Activated T-helper 2 cell treated with anti-CD3 and anti-CD28 coated beads, Interferon-gamma antibody, Interleukin-2, Interleukin-4, amounts not matched to agents 10 μg/mL and 5 μg/mL and 100 μg/mL, durations not matched to agents 14 hours and 24 hours and 36 hours (primary cell): ENCODE measurements at regions not wholly inside any gene's neighbourhood (a gene's known extent, or its start where the extent isn't known, plus 50 kb on each side); places are given as distances from the start of the nearest gene placed in this dataset.

Source experiments
- DNase-seq: peaks from one replicate; pipeline ENCODE4 v3.0.0; 2021; ENCODE audit warnings: low spot score
- H3K27ac Mint-ChIP-seq: one replicate; pipeline ENCODE4 v1.8.0; 2021; ENCODE audit warnings: mixed read lengths
- H3K27me3 Mint-ChIP-seq: one replicate; pipeline ENCODE4 v1.8.0; 2021; ENCODE audit warnings: low read depth, mixed read lengths
- H3K36me3 Mint-ChIP-seq: one replicate; pipeline ENCODE4 v1.8.0; 2021; ENCODE audit warnings: low read depth, mixed read lengths
- H3K4me1 Mint-ChIP-seq: one replicate; pipeline ENCODE4 v1.8.0; 2021; ENCODE audit warnings: low read depth, mixed read lengths
- H3K4me3 Mint-ChIP-seq: one replicate; pipeline ENCODE4 v1.8.0; 2021; ENCODE audit warnings: low read depth, mild to moderate bottlenecking, moderate library complexity, mixed read lengths
- H3K9me3 Mint-ChIP-seq: one replicate; pipeline ENCODE4 v1.8.0; 2021; ENCODE audit warnings: mixed read lengths
- intact Hi-C: fragments of 100-400 bp; cut with micrococcal nuclease; formaldehyde crosslinking; loops from one replicate; pipeline ENCODE4 v1.15.1; 2023

- Mint-ChIP-seq H3K4me3 (no peak overlapping the region), H3K27ac (no peak overlapping the region), H3K9me3 (peaks cover 48% of the 10 kb centered on the region), H3K4me1 (no peaks in the 10 kb centered on the region), H3K27me3 (no peaks in the 10 kb centered on the region), H3K36me3 (no peaks in the 10 kb centered on the region)
- DNase-seq, result no peak
- intact Hi-C loops, result no loop called here
Measured at GRCh38 chr16:35296962-35297653, 1837.7 kb downstream of the TP53TG3F start.

GRCh38 chr16:35298460-35299243 lies 1839.2 kb downstream of the TP53TG3F start:
- H3K9me3 Mint-ChIP-seq, result peaks cover 42% of the 10 kb centered on the region
- H3K4me3 Mint-ChIP-seq, result no peak overlapping the region
- H3K27ac Mint-ChIP-seq, result no peak overlapping the region
- DNase-seq, result no peak
- H3K27me3 Mint-ChIP-seq, result no peaks in the 10 kb centered on the region
- intact Hi-C loops, result no loop called here
- H3K4me1 Mint-ChIP-seq, result no peaks in the 10 kb centered on the region
- H3K36me3 Mint-ChIP-seq, result no peaks in the 10 kb centered on the region

- H3K36me3 Mint-ChIP-seq, result no peaks in the 10 kb centered on the region
- DNase-seq, result no peak
- H3K27me3 Mint-ChIP-seq, result no peaks in the 10 kb centered on the region
- H3K9me3 Mint-ChIP-seq, result peaks cover 46% of the 10 kb centered on the region
- intact Hi-C loops, result no loop called here
- H3K4me3 Mint-ChIP-seq, result no peak overlapping the region
- no peak overlapping the region for H3K27ac Mint-ChIP-seq
- H3K4me1 Mint-ChIP-seq, result no peaks in the 10 kb centered on the region
Measured at GRCh38 chr16:35302859-35303258, 1843.4 kb downstream of the TP53TG3F start.

GRCh38 chr16:35305476-35305875 lies 1846.1 kb downstream of the TP53TG3F start:
- H3K9me3 Mint-ChIP-seq, result peaks cover 45% of the 10 kb centered on the region
- H3K27ac Mint-ChIP-seq, result no peak overlapping the region
- no peaks in the 10 kb centered on the region for H3K36me3 Mint-ChIP-seq
- no peaks in the 10 kb centered on the region for H3K4me1 Mint-ChIP-seq
- no peak for DNase-seq
- no peaks in the 10 kb centered on the region for H3K27me3 Mint-ChIP-seq
- no peak overlapping the region for H3K4me3 Mint-ChIP-seq
- intact Hi-C loops, result no loop called here

GRCh38 chr16:35306915-35307314 lies 1847.5 kb downstream of the TP53TG3F start:
- no peaks in the 10 kb centered on the region for H3K4me1 Mint-ChIP-seq
- intact Hi-C loops, result no loop called here
- no peaks in the 10 kb centered on the region for H3K36me3 Mint-ChIP-seq
- no peak overlapping the region for H3K27ac Mint-ChIP-seq
- no peak for DNase-seq
- H3K9me3 Mint-ChIP-seq, result peaks cover 41% of the 10 kb centered on the region
- no peak overlapping the region for H3K4me3 Mint-ChIP-seq
- no peaks in the 10 kb centered on the region for H3K27me3 Mint-ChIP-seq

GRCh38 chr16:35308674-35309073 lies 1849.3 kb downstream of the TP53TG3F start:
- intact Hi-C loops, result no loop called here
- no peak for DNase-seq
- peaks cover 50% of the 10 kb centered on the region for H3K9me3 Mint-ChIP-seq
- no peak overlapping the region for H3K4me3 Mint-ChIP-seq
- H3K4me1 Mint-ChIP-seq, result no peaks in the 10 kb centered on the region
- no peak overlapping the region for H3K27ac Mint-ChIP-seq
- no peaks in the 10 kb centered on the region for H3K36me3 Mint-ChIP-seq
- no peaks in the 10 kb centered on the region for H3K27me3 Mint-ChIP-seq

- no peak overlapping the region for H3K27ac Mint-ChIP-seq
- DNase-seq, result no peak
- H3K36me3 Mint-ChIP-seq, result no peaks in the 10 kb centered on the region
- intact Hi-C loops, result no loop called here
- H3K9me3 Mint-ChIP-seq, result peaks cover 43% of the 10 kb centered on the region
- H3K4me3 Mint-ChIP-seq, result no peak overlapping the region
- no peaks in the 10 kb centered on the region for H3K4me1 Mint-ChIP-seq
- H3K27me3 Mint-ChIP-seq, result no peaks in the 10 kb centered on the region
Measured at GRCh38 chr16:35310999-35311398, 1851.6 kb downstream of the TP53TG3F start.

GRCh38 chr16:35311475-35311874 lies 1852.1 kb downstream of the TP53TG3F start:
- H3K27ac Mint-ChIP-seq, result no peak overlapping the region
- H3K27me3 Mint-ChIP-seq, result no peaks in the 10 kb centered on the region
- no peaks in the 10 kb centered on the region for H3K4me1 Mint-ChIP-seq
- peaks cover 43% of the 10 kb centered on the region for H3K9me3 Mint-ChIP-seq
- intact Hi-C loops, result no loop called here
- no peak overlapping the region for H3K4me3 Mint-ChIP-seq
- H3K36me3 Mint-ChIP-seq, result no peaks in the 10 kb centered on the region
- DNase-seq, result no peak

- Mint-ChIP-seq H3K4me1 (no peaks in the 10 kb centered on the region), H3K4me3 (no peak overlapping the region), H3K9me3 (peaks cover 48% of the 10 kb centered on the region), H3K36me3 (no peaks in the 10 kb centered on the region), H3K27ac (no peak overlapping the region), H3K27me3 (no peaks in the 10 kb centered on the region)
- no peak for DNase-seq
- intact Hi-C loops, result no loop called here
Measured at GRCh38 chr16:35314298-35314697, 1854.9 kb downstream of the TP53TG3F start.

- Mint-ChIP-seq H3K27ac (no peak overlapping the region), H3K4me1 (no peaks in the 10 kb centered on the region), H3K36me3 (no peaks in the 10 kb centered on the region), H3K4me3 (no peak overlapping the region), H3K9me3 (peaks cover 53% of the 10 kb centered on the region), H3K27me3 (no peaks in the 10 kb centered on the region)
- no peak for DNase-seq
- intact Hi-C loops, result no loop called here
Measured at GRCh38 chr16:35319536-35320192, 1860.3 kb downstream of the TP53TG3F start.

- Mint-ChIP-seq H3K9me3 (peaks cover 47% of the 10 kb centered on the region), H3K4me1 (no peaks in the 10 kb centered on the region), H3K4me3 (no peak overlapping the region), H3K27ac (no peak overlapping the region), H3K36me3 (no peaks in the 10 kb centered on the region), H3K27me3 (no peaks in the 10 kb centered on the region)
- intact Hi-C loops, result no loop called here
- DNase-seq, result no peak
Measured at GRCh38 chr16:35325936-35326335, 1866.5 kb downstream of the TP53TG3F start.

GRCh38 chr16:35339337-35339736 lies 1879.9 kb downstream of the TP53TG3F start:
- intact Hi-C loops, result no loop called here
- H3K4me1 Mint-ChIP-seq, result no peaks in the 10 kb centered on the region
- no peak for DNase-seq
- no peaks in the 10 kb centered on the region for H3K36me3 Mint-ChIP-seq
- H3K27me3 Mint-ChIP-seq, result no peaks in the 10 kb centered on the region
- no peak overlapping the region for H3K4me3 Mint-ChIP-seq
- H3K9me3 Mint-ChIP-seq, result peaks cover 48% of the 10 kb centered on the region
- H3K27ac Mint-ChIP-seq, result no peak overlapping the region

- DNase-seq, result no peak
- no peaks in the 10 kb centered on the region for H3K4me1 Mint-ChIP-seq
- no peak overlapping the region for H3K27ac Mint-ChIP-seq
- peaks cover 56% of the 10 kb centered on the region for H3K9me3 Mint-ChIP-seq
- H3K4me3 Mint-ChIP-seq, result no peak overlapping the region
- intact Hi-C loops, result no loop called here
- no peaks in the 10 kb centered on the region for H3K27me3 Mint-ChIP-seq
- H3K36me3 Mint-ChIP-seq, result no peaks in the 10 kb centered on the region
Measured at GRCh38 chr16:35342012-35342411, 1882.6 kb downstream of the TP53TG3F start.
